Fibroblast of peridontal ligament (primary cell): ENCODE measurements at regions not wholly inside any gene's neighbourhood (a gene's known extent, or its start where the extent isn't known, plus 50 kb on each side); places are given as distances from the start of the nearest gene placed in this dataset.

Source experiments
- DNase-seq: peaks from one replicate; pipeline ENCODE4 v3.0.0-alpha.2; 2010; ENCODE audit errors: extremely low read depth

DNA sequence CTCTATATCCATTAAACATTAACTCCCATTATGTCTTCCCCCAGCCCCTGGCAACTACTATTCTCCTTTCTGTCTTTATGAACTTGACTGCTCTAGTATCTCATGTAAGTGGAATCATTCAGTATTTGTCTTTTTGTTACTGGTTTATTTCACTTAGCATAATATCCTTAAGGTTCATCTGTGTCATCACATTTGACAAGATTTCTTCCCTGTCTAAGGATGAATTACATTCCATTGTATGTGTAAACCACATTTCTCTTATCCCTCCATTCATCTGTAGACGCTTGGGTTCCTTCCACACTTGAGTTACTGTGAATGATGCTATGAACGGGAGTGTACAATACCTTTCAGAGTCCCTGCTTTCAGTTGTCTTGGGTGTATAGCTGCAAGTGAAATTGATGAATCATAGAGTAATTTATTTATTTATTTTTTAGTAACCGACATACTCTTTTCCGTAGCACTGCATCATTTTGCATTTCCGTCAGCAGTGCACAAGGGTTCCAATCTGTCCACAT, 399.7 kb upstream of the RBFOX1 start:
- DNase-seq, result no peak

DNA sequence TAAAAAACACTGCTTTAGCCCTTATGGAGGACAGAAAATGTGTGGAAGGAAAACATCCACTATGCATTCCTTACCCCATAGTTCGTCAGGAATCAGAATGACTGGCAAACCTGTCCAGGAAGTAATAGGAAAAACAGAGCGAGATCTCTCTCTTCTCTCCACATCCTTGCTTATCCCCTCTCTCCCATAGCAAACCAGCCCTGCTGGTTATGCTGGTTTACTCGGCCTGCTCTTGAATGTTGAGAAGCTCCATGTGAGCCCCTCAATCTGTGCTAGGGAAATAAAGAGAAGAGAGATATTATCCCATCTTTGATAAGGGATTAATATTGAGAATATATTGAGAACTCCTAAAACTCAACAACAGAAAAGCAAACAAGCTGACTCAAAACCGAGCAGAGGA, 402.8 kb upstream of the RBFOX1 start:
- no peak for DNase-seq

DNA sequence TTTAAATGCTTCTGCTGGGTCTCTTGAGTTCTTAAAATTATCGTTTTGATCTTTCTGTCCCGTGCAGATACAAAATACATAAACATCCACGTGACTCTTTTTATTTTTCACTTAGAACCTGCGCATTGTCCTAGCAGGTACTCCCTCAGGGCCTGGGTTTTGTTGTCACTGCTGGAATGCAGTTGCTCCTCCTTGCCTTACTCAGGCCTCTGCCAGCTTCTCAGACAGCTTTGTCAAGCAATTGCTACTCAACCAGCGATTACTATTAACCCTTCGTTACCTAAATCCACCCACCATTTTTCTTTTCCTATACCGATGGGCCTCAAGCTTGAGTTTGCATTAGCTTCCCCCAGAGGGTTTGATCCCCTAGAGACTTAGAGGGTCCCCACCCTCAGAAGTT, 405.9 kb upstream of the RBFOX1 start:
- no peak for DNase-seq

DNA sequence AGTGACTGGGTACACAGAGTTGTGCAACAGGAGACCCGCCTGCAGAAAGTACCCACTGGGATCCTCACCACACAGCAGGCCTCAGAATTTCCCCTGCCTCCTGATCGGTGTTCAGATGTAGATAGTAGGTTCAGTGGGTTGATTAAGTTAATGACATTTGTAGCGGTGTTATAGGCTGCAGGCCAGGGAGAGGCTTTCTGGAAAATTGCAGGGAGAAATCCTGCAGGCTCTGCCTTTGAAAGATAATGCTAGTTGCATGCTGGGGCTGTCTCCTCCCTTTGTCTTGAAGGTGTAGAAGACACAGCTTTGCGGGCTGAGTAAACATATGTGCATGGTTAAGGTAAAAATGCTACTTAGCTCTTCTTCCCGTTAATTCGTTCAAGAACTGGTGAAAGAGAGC, 406.3 kb upstream of the RBFOX1 start:
- no peak for DNase-seq

DNA sequence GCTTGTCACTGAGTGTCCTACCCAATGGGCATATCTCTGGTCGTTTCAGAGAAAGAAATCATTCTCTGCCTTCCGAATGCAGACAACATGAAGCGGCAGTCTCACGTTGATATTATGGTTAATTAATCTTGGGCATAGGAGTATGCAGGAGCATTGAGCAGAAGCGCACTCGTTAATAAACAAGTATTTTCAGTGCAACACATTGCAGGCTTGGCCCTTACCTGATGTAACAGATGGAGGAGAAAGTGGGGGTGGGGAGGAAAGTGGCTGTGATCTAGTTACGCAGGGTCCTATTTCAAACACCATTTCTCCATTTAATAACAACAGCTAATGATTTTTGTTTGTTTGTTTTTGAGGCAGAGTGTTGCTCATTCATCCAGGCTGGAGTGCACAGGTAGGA, 414.0 kb upstream of the RBFOX1 start:
- DNase-seq, result no peak

DNA sequence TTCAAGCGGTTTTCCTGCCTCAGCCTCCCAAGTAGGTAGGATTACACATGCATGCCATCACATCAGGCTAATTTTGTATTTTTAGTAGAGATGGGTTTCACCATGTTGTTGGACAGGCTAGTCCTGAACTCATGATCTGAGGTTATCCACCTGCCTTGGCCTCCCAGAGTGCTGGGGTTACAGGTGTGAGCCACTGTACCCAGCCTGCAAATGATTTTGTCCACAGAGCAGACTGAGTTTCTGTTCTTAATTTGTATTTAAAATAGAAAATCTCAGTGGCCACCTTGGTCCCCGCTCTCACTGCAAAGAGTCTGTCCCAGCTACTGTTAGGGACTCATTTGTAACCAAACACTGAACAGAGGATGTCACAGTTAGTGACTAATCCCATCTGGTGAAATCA, 415.7 kb upstream of the RBFOX1 start:
- no peak for DNase-seq

DNA sequence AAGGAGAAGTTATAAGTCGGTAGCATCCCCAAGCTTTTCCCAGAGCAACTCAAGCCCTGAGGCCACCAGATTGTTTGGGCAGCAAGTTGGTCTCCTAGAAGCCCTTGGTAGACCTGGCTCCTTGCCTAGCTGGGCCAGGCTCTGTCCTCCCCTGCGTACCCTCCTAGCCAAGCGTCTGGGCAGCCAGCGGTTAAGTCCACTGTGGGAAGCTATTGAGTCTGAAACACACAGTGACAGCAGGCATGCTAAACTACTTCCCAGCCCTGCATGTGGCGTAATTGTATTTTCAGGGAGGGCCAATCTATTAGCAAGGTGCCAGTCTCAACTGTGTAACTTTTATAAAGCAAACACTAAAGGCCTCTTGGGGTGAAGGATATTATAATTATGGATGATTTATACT, 419.1 kb upstream of the RBFOX1 start:
- no peak for DNase-seq

DNA sequence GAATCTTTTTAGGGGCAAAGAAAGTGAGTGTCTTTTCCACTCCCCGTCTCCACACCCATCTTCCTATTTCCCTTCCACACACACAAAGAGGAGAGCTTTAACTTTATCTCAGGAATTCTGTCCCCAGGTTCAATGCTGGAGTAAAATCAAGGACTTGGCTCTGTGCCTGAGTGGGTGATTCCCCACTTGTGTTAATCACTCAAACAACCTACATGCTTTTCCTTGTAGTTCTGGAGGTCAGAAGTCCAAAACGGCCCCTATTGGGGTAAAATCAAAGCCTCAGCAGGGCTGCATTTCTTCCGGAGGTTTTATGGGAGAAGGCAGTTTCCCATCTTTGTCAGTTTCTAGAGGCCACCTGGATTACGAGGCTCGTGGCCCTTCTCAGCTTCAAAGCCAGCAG, 422.3 kb upstream of the RBFOX1 start:
- DNase-seq, result no peak

DNA sequence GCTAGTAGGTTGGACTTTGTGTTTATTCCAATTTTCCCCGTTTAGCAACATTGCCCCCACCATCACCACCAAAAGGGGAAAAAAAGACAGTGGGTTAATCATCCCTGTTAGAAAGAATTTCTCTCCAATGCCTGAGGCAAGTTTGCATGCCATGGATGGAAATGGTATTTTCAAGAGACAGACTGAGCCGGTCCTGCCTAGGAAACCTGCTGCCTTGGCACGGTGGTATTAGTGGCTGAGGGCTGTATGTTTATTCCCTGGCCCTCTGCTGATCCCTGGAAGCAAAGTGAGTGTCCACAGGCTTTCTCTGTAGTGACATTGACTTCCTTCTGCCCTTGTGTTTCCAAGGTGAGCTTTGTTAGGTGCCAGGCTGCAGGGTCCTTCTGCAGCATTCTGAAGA, 427.0 kb upstream of the RBFOX1 start:
- DNase-seq, result no peak

DNA sequence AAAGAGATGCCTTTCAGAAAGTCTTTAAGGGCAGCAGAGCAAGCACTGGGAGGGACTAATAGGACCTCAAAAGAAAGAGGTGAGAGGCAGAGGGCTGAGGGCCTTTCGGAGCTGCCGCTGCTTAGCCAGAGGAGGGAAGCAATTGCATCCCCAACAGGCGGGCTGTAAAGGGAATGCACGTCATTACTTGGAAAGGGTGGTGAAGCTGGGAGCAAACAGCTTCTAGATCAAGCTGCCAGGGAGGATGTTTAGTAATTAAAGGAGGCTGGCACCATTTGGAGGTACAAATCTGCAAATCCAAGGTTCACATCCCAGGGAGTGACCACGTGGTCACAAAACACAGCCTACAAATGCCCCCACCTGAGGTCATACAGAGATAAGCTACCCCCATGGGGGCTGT, 429.0 kb upstream of the RBFOX1 start:
- no peak for DNase-seq

DNA sequence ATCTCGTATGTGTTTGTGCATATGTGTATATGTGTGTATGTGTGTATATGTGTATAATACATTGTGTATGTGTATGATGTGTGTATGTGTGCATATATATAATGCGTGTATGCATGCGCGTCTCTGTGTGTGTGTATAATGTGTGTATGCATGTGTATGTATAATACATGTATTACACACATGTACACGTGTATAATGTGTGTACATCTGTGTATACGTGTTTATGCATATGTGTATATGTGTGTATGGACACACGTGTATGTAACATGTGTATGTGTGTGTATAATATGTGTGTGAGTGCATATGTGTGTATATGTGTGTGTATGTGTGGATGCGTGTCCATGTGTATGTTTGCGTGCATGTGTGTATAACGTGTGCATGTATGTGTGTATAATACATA, 433.7 kb upstream of the RBFOX1 start:
- DNase-seq, result no peak

DNA sequence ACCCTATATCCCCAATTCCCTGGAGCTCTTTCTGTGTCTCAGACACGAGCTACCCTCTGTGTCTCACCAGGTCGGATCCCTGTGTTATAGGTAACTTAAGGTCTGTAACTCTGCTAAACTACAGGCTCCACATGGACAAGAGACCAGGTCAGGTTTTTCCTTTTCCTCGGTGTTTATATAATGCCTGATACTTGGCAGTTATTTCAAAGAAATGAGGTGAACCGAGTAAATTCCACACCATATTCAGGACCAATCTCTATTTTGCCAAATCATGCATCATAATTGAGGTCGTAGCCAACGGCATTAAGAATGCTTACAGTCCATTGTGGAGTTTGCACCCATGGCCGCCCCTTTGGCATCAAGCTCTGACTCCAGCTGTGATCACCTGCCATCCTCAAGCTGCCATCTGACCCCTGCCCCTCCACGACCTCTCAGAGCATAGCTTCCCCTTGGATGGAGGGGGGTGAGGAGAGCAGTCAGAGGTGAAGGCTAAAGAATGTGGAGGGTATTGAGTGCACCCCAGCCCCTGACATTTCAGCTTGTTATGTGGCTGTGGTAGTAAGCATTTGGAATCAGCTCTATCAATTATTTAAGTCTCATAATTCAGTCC, 434.7 kb upstream of the RBFOX1 start:
- no peak for DNase-seq

DNA sequence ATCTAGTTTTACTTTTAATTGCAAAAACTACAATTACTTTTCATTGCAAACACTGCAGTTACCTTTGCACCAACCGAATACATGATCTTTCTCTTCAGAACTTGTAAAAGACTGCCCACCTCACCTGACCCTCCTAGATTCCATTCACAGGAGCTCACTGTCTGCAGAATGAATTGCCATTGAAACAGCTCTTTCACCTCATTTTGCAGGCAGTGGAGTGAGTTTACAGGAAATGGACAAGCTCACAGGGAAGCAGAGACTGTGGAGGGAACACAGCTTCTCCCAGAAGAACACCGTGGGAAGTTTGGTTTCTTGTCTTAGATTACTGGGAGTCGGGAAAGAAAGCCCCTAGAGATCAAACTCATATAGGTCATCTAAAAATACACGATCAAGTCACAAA, 439.7 kb upstream of the RBFOX1 start:
- DNase-seq, result no peak

DNA sequence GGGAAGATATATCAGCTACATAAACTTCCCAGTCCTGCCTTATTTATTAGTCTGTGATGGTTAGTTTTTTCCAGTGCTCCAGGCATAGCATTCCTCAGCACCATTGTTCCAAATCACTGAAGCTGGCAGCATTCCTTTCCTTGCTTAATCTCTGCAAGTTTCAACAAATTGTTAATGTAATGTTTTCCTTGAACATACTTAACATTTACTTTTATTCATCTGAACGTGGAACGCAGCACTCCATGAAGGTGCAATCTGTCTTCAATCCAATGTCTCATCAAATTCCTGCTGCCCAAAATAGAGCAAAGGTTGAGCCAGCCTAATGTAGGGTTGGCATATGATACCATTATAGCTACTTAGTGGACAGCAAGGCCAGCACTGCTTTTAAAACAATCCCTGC, 441.1 kb upstream of the RBFOX1 start:
- DNase-seq, result no peak

DNA sequence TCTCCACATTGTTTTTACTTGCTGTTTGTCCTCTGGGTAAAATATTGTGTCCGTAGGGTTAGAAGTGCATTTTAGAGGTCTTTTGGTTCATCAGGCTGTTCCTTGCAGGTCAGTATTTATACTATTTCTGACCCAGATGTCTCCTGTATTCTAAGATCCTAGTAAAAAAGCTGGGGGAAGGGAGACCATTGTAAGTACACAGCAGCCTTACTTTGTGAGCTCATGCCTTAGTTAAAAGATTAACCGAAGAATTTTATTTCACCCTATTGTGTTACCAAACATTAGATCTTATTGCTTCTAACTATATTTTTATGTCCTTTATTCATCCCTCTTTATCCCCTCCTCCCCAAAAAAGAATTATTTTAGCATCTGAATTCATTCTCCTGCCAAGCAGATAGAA, 444.1 kb upstream of the RBFOX1 start:
- DNase-seq, result no peak

DNA sequence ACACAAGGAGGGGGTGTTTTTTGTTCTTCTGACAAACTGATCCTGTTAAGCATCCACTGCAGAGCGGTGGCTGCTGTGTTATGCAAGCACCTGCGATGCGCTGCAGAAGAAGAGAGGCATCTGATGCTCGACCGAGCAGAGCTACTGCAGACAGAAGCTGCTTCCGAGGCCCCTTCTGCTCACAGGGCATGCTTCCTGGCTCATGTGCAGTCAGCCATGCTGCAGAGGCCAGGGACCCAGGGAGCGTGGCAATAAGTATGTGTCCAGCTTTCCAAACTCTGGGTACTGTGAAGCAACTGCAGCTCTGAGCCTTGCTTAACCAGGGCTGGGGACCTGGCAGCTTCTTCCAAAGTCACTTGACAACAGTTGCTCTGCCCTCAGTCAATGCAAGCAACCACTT, 448.6 kb upstream of the RBFOX1 start:
- DNase-seq, result no peak

DNA sequence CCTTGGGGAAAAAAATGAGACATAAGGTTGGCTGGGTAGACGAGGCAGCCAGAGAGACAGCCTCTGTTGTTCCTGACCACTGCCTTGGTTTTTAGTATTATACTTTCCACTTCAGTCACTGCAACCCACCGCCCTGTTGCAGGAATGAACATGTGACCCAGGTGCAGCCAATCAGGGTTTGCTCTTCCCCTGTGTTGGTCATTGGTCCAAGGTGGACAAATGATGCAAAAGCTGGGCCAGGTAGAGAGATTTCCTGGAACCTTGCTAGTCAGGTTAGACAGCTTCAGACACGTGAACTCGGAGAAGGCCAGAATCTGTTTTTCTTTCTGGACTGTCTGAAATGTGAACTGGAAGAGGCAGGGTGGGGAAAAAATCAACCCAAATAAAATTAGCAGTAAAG, 452.4 kb upstream of the RBFOX1 start:
- DNase-seq, result no peak

DNA sequence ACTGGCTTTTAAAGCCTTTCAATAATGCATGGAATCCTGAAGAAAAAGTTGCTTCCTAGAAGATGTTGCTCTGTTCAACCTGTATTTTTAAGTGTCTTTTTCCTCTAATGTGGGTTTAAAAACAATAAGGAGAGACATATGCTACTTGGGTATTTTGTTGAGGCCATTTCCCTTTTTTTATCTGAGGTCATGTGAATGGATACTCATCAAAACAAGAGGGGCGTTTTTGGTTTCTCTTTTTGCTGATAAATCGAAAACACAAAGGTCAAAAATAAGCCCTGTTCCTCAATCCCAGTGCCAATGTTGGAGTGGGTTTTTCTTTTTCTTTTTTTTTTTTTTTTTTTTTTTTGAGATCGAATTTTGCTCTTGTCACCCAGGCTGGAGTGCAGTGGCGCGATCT, 468.0 kb upstream of the RBFOX1 start:
- DNase-seq, result no peak

DNA sequence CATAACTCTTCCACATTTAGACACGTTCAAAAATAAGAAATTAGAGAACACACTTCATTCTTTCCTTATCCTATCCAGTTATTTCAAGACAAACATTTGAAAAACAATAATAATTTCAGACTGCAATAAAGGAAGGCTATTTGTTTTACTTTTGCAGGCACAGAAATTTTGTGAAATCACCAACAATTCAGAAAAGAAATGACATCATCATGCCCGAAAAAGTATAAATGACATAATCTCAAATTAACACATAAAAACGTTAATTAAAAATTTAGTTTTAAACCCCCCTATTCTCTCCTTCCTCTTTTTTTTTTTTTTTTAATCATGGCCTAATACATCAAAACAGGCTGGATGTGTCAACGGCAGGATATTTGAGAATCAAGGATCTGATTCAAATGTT, 468.4 kb upstream of the RBFOX1 start:
- DNase-seq, result no peak

DNA sequence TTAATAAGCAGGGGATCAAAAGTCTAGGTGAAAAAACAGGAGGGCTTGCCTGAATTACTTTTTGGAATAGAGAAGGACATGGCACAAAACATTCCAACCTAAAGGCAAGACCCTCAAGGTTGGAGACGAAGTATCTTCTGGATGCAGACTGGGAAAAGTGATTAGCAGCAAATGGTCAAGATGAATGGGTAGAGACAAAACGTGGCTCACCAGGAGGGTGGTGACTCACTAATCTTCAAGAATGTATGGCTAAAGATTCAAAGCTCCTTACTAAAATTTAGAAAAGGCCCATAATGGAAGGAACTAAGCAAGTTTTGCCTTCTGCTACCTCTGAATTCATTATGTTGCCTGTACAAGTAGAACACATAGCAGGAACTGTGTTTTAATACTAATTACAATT, 469.5 kb upstream of the RBFOX1 start:
- no peak for DNase-seq

DNA sequence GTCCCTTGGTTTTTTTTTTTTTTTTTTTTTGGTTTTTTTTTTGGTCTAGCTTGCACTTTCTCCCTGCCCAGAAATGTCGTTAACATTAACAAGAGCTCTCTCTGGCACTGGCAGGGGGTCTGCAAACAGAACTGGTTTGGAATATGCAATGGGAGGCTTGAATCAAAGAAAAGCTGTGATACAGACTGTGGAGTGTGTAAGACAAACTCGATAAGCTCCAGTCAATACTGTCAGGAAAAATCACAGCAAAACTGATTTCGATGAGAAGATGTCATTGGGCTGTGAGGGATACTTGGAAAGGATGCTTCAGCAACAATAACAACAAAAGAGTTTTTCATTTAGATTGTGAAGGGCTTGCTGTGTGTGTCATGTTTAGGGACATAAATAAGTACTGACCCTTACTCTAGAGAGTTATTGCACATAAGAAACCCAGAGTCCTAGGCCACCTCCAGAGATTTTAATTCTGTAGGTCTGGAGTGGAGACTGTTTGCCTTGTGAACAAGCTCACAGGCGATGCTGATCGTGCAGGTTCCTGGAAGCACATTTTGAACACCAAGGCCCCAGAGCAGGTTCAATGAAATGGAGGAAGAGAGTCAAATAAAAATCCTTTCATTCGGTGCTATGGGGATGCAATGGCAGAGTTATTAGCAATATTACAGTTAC, 470.7 kb upstream of the RBFOX1 start:
- DNase-seq, result no peak

DNA sequence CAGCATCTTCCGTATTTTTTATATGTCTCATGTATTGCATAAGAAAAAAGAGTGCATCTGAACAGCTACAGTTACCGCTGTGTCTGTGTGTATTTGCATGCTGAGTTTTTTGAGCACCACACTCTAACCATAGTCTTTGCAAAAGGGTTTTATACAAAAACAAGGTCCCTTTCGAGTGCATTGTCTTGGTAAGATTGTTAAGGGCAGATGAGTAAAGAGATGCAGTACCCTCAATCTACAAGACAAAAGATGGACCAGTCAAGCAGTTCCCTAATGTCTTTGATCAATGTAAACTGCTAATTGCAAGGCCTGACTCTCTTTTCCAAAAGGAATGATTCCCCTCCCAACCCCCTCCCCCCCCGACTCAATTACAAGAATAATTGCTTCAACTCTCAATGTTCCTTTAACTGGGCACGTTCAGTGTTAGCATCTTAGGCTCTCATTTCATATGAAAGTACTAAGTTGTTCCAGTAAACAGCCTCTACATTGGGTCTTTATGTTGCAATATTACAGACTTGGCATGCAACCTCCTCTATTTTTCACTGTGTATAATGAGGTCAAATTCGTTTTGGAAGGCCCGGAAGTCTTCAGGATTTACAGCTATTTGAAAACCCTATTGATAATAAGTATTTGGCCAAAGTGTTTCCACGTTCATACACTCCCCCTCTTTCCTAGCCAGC, 471.4 kb upstream of the RBFOX1 start:
- no peak for DNase-seq

DNA sequence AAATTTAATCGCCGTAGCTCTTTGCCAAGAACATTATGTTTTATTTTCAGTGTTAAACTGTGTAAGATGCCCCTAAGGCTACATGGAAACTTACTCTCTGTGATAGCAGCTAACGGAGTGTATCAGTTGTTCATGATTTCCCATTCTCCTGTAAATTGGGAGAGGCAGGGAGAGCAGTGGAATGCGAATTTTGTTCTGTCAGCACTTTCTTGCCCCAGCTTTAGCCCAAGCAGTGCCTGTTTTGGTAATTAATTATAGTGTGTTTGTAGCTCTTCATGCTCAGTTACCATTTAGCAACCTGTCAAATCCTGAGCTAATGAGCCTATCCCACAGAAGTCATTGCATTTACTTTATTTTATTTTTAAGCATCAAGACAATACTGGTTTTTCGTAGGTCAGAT, 475.1 kb upstream of the RBFOX1 start:
- no peak for DNase-seq
